ENCODE measurements at regions not wholly inside any gene's neighbourhood (a gene's known extent, or its start where the extent isn't known, plus 50 kb on each side); places are given as distances from the start of the nearest gene placed in this dataset.

- Histone ChIP-seq H3K36me3 (no peaks in the 10 kb centered on the region), H3K27ac (no peak overlapping the region), H3K4me3 (no peak overlapping the region), H3K4me1 (no peaks in the 10 kb centered on the region), H3K27me3 (no peaks in the 10 kb centered on the region), H3K9me3 (no peaks in the 10 kb centered on the region)
- no peak for ATAC-seq
- WGBS (ENCODE audit: insufficient coverage, low coverage, low lambda C conversion rate, missing lambda C conversion rate) = 29% methylated on average over 1 of the region's 1 CpG
- no peak for TF ChIP-seq POLR2A (IDR thresholded peaks at IDR 0.05)
- TF ChIP-seq CTCF (IDR thresholded peaks at IDR 0.05) = no peak
- intact Hi-C loops (cut with DNase I) = no loop called here
- no peak for DNase-seq
These were observed 1716.4 kb downstream of the BRINP3 start for GRCh38 chr1:188761226-188761625.

- 40% methylated on average over 2 of the region's 2 CpGs for WGBS (ENCODE audit: insufficient coverage, low coverage, low lambda C conversion rate, missing lambda C conversion rate)
- TF ChIP-seq CTCF (IDR thresholded peaks at IDR 0.05) (no peak), POLR2A (IDR thresholded peaks at IDR 0.05) (no peak)
- intact Hi-C loops (cut with DNase I) = no loop called here
These were observed 1715.4 kb downstream of the BRINP3 start for GRCh38 chr1:188762166-188762743.

GRCh38 chr1:188763541-188763940 lies 1714.1 kb downstream of the BRINP3 start:
- ATAC-seq (no peak), DNase-seq (no peak)
- H3K27me3 ChIP-seq = no peaks in the 10 kb centered on the region
- TF ChIP-seq CTCF (IDR thresholded peaks at IDR 0.05) (no peak), POLR2A (IDR thresholded peaks at IDR 0.05) (no peak)
- H3K27ac ChIP-seq = no peak overlapping the region
- 47% methylated on average over 3 of the region's 3 CpGs for WGBS (ENCODE audit: insufficient coverage, low coverage, low lambda C conversion rate, missing lambda C conversion rate)
- no peaks in the 10 kb centered on the region for H3K36me3 ChIP-seq
- H3K4me1 ChIP-seq = no peaks in the 10 kb centered on the region
- intact Hi-C loops (cut with DNase I) = no loop called here
- no peak overlapping the region for H3K4me3 ChIP-seq
- no peaks in the 10 kb centered on the region for H3K9me3 ChIP-seq

More at GRCh38 chr1:188762166-188762743, 1715.4 kb downstream of the BRINP3 start:
- no peaks in the 10 kb centered on the region for H3K27me3 ChIP-seq
- no peaks in the 10 kb centered on the region for H3K36me3 ChIP-seq
- no peak for DNase-seq
- no peak overlapping the region for H3K27ac ChIP-seq
- H3K4me3 ChIP-seq = no peak overlapping the region
- no peaks in the 10 kb centered on the region for H3K9me3 ChIP-seq
- ATAC-seq = no peak
- H3K4me1 ChIP-seq = no peaks in the 10 kb centered on the region

- Histone ChIP-seq H3K27ac (no peak overlapping the region), H3K4me3 (no peak overlapping the region), H3K9me3 (no peaks in the 10 kb centered on the region), H3K36me3 (no peaks in the 10 kb centered on the region), H3K4me1 (no peaks in the 10 kb centered on the region), H3K27me3 (no peaks in the 10 kb centered on the region)
- no peak for ATAC-seq
- intact Hi-C loops (cut with DNase I) = no loop called here
- WGBS (ENCODE audit: insufficient coverage, low coverage, low lambda C conversion rate, missing lambda C conversion rate) = 52% methylated on average over 7 of the region's 11 CpGs
- DNase-seq = no peak
- no peak for TF ChIP-seq CTCF (IDR thresholded peaks at IDR 0.05)
- no peak for TF ChIP-seq POLR2A (IDR thresholded peaks at IDR 0.05)
These were observed 1708.5 kb downstream of the BRINP3 start for GRCh38 chr1:188769181-188769580.

GRCh38 chr1:188769936-188770335 lies 1707.7 kb downstream of the BRINP3 start:
- Histone ChIP-seq H3K36me3 (no peaks in the 10 kb centered on the region), H3K4me3 (no peak overlapping the region), H3K27me3 (no peaks in the 10 kb centered on the region), H3K27ac (no peak overlapping the region), H3K4me1 (no peaks in the 10 kb centered on the region), H3K9me3 (no peaks in the 10 kb centered on the region)
- no peak for DNase-seq
- TF ChIP-seq POLR2A (IDR thresholded peaks at IDR 0.05) (no peak), CTCF (IDR thresholded peaks at IDR 0.05) (no peak)
- WGBS (ENCODE audit: insufficient coverage, low coverage, low lambda C conversion rate, missing lambda C conversion rate) = 67% methylated on average over 1 of the region's 1 CpG
- no peak for ATAC-seq
- intact Hi-C loops (cut with DNase I) = no loop called here

Data from right lobe of liver (tissue), 6 donors.